ENCODE measurements at regions not wholly inside any gene's neighbourhood (a gene's known extent, or its start where the extent isn't known, plus 50 kb on each side); places are given as distances from the start of the nearest gene placed in this dataset.

DNA sequence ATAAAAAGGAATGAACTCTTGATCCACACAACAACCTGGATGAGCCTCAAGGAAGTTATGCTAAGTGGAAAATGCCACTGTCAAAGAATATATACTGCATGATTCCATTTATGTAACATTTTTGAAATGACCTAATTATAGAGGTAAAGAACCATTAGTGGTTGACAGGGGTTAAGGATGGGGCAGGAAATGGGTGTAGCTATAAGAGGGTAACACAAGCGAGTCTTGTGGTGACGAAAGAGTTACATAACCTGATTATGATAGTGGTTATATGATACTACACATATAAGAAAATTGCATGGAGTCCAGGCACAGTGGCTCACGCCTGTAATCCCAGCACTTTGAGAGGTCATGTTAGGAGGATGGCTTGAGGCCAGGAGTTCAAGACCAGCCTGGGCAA lies 346.6 kb upstream of the PKDCC start:
- TF ChIP-seq, protein P1, sequence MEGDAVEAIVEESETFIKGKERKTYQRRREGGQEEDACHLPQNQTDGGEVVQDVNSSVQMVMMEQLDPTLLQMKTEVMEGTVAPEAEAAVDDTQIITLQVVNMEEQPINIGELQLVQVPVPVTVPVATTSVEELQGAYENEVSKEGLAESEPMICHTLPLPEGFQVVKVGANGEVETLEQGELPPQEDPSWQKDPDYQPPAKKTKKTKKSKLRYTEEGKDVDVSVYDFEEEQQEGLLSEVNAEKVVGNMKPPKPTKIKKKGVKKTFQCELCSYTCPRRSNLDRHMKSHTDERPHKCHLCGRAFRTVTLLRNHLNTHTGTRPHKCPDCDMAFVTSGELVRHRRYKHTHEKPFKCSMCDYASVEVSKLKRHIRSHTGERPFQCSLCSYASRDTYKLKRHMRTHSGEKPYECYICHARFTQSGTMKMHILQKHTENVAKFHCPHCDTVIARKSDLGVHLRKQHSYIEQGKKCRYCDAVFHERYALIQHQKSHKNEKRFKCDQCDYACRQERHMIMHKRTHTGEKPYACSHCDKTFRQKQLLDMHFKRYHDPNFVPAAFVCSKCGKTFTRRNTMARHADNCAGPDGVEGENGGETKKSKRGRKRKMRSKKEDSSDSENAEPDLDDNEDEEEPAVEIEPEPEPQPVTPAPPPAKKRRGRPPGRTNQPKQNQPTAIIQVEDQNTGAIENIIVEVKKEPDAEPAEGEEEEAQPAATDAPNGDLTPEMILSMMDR (conservative IDR thresholded peaks at IDR 0.05) = no peak
- TF ChIP-seq ZFX (IDR thresholded peaks at IDR 0.05) = no peak
